Medulla oblongata (tissue), 1 donor: ENCODE measurements at regions not wholly inside any gene's neighbourhood (a gene's known extent, or its start where the extent isn't known, plus 50 kb on each side); places are given as distances from the start of the nearest gene placed in this dataset.
A peak's percentile ranks its signal among the peaks of the same experiment; 100 is the strongest.
"Not testable (repeated sequence)": the region's sequence is repeated elsewhere in the genome, so short reads cannot be mapped to it uniquely, and the experiment has no call there.

Experiments
- DNase-seq: peaks from one replicate; pipeline ENCODE4 v3.0.0-alpha.2; 2015; ENCODE audit errors: extremely low spot score

- DNase-seq: no peak
These were observed 884.5 kb upstream of the GJE1 start for GRCh38 chr6:141248021-141248799.

- DNase-seq: no peak
These were observed 888.4 kb upstream of the GJE1 start for GRCh38 chr6:141244366-141244765.

DNA sequence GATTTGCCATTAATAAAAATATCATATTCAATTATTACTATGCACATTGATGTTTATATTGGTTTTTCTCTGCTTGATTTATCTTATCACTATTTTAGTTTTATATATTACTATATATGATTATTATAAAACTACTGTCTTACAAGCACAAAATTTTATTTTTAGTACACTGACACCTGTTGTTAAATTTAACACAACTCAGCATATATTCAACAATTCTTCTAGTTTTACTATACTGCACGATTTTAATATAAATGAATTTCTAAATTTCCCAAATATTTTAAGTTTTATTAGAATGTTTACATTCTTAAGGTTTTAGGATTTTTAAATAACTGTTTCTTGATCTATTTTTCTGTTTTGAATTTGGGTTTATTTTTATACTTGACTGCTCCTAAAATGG, 889.8 kb upstream of the GJE1 start:
- no peak for DNase-seq

DNA sequence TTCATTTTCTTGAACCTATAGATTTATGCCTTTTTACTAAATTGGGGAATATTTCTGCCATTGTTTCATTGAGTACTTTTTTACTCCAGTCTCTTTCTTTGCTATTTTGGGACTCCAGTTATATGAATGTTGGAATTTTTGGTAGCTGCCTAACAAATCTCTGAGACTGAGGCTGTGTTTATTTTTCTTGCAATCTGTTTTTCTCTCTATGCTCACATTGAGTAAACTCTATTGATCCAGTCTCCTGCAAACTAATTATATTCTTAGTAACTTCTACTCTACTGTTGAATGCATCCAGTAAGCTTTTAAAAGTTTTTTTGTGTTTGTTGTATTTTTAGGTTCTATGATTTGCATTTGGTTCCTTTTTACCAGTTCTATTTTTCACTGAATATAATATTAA, 903.4 kb upstream of the GJE1 start:
- no peak for DNase-seq

- no peak for DNase-seq
These were observed 914.1 kb upstream of the GJE1 start for GRCh38 chr6:141218583-141218982.

GRCh38 chr6:141216726-141217125, 916.0 kb upstream of the GJE1 start:
- no peak for DNase-seq

DNA sequence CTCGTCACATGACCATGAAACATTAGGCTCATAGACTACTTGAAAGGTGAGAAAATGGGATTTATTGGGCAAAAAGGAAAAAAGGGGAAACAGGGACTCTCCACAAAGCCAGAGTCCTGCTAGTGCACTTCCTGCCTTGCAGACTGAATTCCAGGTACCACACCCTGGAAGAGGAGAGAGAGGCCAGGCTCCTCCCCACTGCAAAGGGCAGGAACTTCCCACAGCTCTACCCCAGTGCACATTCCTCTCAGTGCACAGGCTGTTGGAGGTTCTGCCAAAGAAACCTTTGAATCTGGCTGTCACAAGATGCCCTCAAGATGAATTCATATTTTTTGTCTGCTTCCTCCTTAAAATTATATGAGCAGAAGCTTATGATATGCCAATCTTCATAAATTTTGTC, 920.4 kb upstream of the GJE1 start:
- no peak for DNase-seq

DNA sequence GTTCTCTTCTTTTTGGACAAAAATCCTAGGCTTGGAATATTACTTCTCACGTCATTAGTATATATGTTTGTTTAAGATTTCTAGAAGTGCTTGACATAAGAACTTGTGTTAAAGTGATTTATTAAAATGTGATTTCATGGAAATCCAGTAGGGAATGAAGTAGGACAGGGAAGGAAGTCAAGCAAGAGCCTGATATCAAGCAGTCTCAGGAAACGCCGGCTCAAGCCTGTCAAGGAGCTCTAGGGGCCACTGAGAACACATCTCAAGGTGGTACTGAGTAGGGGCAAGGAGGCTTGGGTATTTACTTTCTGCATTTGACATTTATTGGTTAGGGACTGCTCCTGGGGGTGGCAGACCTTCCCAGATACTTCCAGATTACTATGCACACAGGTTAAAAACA, 920.9 kb upstream of the GJE1 start:
- DNase-seq: no peak

- no peak for DNase-seq
These were observed 921.8 kb upstream of the GJE1 start for GRCh38 chr6:141210901-141211300.

DNA sequence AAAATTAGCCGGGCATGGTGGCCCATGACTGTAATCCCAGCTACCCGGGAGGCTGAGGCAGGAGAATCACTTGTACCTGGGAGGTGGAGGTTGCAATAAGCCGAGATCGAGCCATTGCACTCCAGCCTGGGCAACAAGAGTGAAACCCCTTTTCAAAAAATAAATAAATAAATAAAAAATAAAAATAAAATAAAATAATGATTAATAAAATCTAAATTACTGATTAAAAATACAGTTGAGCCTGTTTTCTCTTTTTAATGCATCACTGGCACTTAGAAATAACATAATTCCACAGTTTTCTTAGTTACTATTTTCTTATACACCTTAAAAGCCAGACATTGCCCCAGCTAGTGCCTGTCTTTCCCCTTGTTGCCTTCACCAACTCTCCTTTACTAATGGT, 922.8 kb upstream of the GJE1 start:
- DNase-seq: no peak

DNA sequence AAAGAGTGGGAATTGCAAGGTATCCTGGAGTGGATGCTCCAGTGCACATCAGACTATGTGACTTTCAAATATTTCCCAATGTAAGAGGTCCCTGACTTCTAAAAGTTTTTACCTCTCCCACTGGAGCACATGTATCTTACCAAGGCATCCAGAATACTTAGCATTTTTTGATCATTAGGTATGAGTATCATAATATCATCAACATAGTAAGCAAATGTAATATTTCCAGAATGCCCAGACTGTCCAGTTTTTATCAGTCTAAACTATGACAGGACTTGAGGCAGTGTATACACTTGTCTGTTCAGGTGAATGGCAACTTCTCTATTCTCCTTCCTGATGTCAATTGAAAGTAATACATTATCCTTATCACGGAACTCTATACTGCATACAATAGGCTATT, 924.6 kb upstream of the GJE1 start:
- no peak for DNase-seq

GRCh38 chr6:141203902-141204575, 928.7 kb upstream of the GJE1 start:
- DNase-seq: no peak

- no peak for DNase-seq
These were observed 930.1 kb upstream of the GJE1 start for GRCh38 chr6:141202626-141203025.

DNA sequence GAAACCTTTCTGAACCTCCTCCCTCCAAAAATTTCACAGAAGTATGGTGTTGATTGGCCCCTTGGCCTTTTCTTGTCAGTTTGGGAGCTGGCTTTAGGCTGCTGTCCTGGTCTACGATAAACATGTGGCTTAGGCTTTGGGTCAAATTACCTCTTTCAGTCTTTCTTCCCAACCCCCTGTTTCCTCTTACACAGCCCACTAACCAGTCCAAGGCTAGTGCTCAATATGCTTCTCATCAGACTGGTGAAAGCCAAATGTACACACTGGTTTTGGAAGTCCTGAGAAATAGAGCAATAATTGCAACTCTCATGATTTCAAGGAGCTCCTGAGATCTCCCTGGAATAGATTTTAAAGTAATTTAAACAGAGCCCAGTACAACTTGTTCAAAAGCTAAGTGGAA, 933.7 kb upstream of the GJE1 start:
- no peak for DNase-seq

DNA sequence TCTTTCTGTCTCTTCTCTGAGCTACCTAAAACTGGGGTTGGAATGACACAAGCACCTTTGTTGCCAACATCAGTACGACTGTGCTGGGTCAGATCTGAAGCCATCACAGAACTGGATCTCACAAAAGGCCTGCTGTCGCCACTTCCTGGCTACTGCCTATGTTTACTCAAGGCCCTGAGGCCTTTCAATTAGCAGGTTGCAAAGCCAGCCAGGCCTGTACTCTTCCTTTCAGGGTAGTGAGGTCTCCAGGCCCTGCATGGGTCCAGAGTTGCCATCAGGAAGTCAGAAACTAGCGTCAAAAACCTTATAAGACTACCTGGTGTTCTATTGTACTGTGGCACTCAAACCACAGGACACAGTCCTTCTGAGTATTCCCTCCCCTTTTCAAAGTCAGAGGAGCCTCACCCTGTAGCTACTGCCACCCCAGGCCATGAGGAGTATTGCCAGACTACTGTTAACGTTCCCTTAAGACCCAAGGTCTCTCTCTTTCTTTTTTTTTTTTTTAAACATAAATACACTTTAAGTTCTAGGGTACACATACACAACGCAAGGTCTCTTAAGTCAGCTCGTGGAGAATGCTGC, 937.4 kb upstream of the GJE1 start:
- no peak for DNase-seq

- DNase-seq: no peak
These were observed 949.4 kb upstream of the GJE1 start for GRCh38 chr6:141183368-141183767.

- DNase-seq: not testable (repeated sequence)
These were observed 957.3 kb upstream of the GJE1 start for GRCh38 chr6:141175458-141175857.

GRCh38 chr6:141174932-141175331, 957.8 kb upstream of the GJE1 start:
- DNase-seq: no peak

- no peak for DNase-seq
These were observed 959.2 kb upstream of the GJE1 start for GRCh38 chr6:141173529-141173928.

- no peak for DNase-seq
These were observed 963.3 kb upstream of the GJE1 start for GRCh38 chr6:141169419-141169818.

DNA sequence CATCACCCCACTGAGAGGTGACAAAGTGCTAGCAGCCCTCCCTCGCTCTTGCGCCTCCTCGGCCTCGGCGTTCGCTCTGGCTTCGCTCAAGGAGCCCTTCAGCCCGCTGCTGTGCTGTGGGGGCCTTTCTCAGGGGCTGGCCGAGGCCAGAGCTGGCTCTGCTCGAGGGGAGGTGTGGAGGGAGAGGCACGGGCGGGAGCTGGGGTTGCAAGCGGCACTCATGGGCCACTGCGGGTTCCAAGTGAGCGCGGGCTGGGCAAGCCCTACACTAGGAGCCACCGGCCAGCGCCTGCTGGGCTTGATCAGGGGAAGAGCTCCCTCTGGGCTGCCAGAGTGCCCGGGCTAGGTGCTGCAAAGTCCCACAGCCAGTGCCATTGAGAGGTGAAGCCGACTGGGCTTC, 964.8 kb upstream of the GJE1 start:
- no peak for DNase-seq

DNA sequence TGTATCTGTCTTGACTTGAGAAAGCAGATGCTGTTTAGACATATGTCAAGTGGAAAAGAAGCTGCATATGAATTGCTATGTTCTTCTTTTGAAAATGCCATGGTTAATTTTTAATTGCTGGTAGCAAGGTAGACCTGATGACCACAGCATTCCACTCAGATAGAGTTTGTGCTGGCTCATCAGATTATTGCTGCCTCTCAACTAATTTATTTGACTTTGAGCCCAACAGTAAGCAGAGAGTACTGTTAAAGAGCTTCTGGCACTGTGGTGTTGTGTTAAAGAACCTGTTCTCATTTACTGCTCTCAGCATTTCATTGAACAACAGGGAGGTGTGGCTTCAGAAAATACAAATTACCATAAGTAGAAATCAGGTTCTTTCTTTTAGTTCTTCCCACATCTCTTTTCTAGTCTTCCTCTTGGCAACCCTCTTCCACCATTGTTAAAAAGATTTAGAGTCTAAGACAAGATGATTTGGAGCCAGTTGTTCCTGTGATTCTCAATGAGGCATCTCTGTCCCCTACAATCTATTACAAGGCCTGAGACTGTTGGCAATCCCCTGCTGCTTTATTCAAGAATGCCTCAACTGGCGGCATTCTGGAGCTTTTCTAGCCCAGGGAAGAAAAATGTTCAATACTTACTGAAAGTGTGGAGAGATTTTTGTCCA, 967.6 kb upstream of the GJE1 start:
- peak; percentile 9 for DNase-seq
